ENCODE measurements at regions not wholly inside any gene's neighbourhood (a gene's known extent, or its start where the extent isn't known, plus 50 kb on each side); places are given as distances from the start of the nearest gene placed in this dataset.
A peak's percentile ranks its signal among the peaks of the same experiment; 100 is the strongest.

DNA sequence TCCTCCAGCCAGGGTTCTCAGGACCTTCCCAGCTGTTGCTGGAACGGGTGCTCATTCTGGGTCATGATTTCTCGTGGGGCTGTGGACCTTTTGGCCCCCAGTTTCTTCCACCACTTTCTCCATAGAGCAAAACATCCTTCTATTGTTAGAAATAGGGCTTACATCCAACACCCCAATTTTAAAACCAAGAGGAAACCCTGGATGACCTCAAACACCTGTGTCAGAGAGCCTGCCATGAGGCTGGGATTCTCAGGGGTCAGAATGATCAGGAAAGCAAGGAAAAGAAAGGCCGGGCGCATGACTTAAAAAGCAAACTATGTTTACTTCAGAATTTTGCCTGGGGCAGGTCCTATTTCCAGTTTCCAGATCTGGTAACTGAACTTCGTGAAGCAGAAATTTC lies 307.9 kb upstream of the MEIS1 start:
- no peak overlapping the region for H3K27ac ChIP-seq
- H3K36me3 ChIP-seq (ENCODE audit: control insufficient read depth, insufficient read depth, low read length), result no peaks in the 10 kb centered on the region
- no peak overlapping the region for H3K4me3 ChIP-seq (ENCODE audit: low read depth, low read length)
- H2AFZ ChIP-seq, result no peak overlapping the region
- H3K9ac ChIP-seq, result no peak overlapping the region
- no peak overlapping the region for H3K4me2 ChIP-seq (ENCODE audit: low read length)
- TF ChIP-seq, protein P1, sequence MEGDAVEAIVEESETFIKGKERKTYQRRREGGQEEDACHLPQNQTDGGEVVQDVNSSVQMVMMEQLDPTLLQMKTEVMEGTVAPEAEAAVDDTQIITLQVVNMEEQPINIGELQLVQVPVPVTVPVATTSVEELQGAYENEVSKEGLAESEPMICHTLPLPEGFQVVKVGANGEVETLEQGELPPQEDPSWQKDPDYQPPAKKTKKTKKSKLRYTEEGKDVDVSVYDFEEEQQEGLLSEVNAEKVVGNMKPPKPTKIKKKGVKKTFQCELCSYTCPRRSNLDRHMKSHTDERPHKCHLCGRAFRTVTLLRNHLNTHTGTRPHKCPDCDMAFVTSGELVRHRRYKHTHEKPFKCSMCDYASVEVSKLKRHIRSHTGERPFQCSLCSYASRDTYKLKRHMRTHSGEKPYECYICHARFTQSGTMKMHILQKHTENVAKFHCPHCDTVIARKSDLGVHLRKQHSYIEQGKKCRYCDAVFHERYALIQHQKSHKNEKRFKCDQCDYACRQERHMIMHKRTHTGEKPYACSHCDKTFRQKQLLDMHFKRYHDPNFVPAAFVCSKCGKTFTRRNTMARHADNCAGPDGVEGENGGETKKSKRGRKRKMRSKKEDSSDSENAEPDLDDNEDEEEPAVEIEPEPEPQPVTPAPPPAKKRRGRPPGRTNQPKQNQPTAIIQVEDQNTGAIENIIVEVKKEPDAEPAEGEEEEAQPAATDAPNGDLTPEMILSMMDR (IDR thresholded peaks at IDR 0.05), result no peak
- peaks cover 11% of the 10 kb centered on the region for H3K4me1 ChIP-seq
- no peaks in the 10 kb centered on the region for H3K79me2 ChIP-seq
- H3K9me3 ChIP-seq (ENCODE audit: control insufficient read depth, low read length), result no peaks in the 10 kb centered on the region
- no peaks in the 10 kb centered on the region for H3K27me3 ChIP-seq (ENCODE audit: control insufficient read depth, insufficient read depth, low read length)

DNA sequence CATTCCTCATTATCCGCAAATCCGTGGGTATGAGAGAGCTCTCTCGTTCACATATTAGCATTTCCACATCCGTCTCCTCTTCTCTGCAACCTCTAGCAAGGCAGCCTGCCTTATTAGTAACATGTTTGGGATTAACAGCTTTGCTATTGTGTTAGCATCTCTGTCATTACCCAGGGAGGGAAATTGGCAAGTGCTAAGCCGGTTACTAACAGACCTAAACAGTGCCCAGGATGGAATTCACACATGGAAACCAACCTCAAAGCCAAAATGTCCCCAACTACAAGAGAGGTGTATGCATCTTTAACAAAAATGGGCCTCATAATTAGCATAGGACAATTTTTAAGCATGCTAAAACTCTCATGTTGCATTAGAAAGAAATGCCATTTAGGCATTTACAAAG lies 309.0 kb upstream of the MEIS1 start:
- Histone ChIP-seq H3K9me3 (ENCODE audit: control insufficient read depth, low read length) (no peaks in the 10 kb centered on the region), H2AFZ (no peak overlapping the region), H3K4me3 (ENCODE audit: low read depth, low read length) (no peak overlapping the region), H3K36me3 (ENCODE audit: control insufficient read depth, insufficient read depth, low read length) (no peaks in the 10 kb centered on the region), H3K27me3 (ENCODE audit: control insufficient read depth, insufficient read depth, low read length) (no peaks in the 10 kb centered on the region), H3K4me2 (ENCODE audit: low read length) (no peak overlapping the region), H3K9ac (no peak overlapping the region), H3K4me1 (peaks cover 21% of the 10 kb centered on the region), H3K27ac (no peak overlapping the region), H3K79me2 (no peaks in the 10 kb centered on the region)
- TF ChIP-seq, protein P1 (IDR thresholded peaks at IDR 0.05), result no peak

DNA sequence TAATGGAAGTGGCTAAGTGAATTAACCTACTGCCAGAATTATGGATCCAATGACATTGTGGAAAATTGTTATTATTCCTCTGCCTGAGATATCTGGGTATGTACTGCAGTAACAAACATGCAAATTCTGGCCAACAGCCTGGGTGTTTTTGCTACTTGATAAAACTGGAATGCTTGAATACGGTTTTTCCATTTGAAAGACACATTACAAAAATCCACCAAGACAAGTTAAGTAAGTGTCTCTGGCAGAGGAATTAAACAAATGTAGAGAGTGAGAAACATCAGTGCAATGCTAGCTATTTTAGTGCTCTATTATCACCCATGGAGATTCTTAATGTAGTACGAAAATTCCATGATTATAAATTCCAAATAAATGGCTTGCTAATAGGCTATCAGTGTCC lies 312.4 kb upstream of the MEIS1 start:
- Histone ChIP-seq H3K4me3 (ENCODE audit: low read depth, low read length) (no peak overlapping the region), H3K9ac (no peak overlapping the region), H3K9me3 (ENCODE audit: control insufficient read depth, low read length) (no peaks in the 10 kb centered on the region), H3K4me2 (ENCODE audit: low read length) (no peak overlapping the region), H3K79me2 (no peaks in the 10 kb centered on the region), H3K27me3 (ENCODE audit: control insufficient read depth, insufficient read depth, low read length) (no peaks in the 10 kb centered on the region), H3K27ac (peak overlapping the region; percentile 51), H2AFZ (no peak overlapping the region), H3K4me1 (peaks cover 21% of the 10 kb centered on the region), H3K36me3 (ENCODE audit: control insufficient read depth, insufficient read depth, low read length) (no peaks in the 10 kb centered on the region)
- TF ChIP-seq, protein P1 (IDR thresholded peaks at IDR 0.05), result no peak

DNA sequence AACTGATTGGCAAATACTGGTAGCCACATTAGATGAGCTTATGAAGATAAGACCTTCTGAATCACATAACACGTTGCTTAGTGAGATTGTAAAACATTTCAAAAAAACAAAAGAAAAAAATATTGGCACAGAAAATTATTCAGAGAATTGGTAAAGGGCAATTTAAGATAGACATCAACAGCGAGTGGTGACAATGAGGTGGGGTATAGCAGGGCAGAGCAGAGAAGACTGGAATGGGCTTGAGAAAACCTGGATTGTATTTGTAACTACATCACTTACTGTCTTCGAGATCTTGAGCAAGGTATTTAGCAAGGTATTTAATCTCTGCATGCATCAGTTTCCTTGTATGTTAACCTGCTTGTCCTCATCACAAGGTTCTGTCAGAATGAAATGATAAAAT lies 313.0 kb upstream of the MEIS1 start:
- peak overlapping the region; percentile 51 for H3K27ac ChIP-seq
- TF ChIP-seq, protein P1 (IDR thresholded peaks at IDR 0.05), result no peak
- H3K4me3 ChIP-seq (ENCODE audit: low read depth, low read length), result no peak overlapping the region
- H3K9me3 ChIP-seq (ENCODE audit: control insufficient read depth, low read length), result no peaks in the 10 kb centered on the region
- H3K9ac ChIP-seq, result no peak overlapping the region
- no peaks in the 10 kb centered on the region for H3K36me3 ChIP-seq (ENCODE audit: control insufficient read depth, insufficient read depth, low read length)
- no peak overlapping the region for H2AFZ ChIP-seq
- no peaks in the 10 kb centered on the region for H3K27me3 ChIP-seq (ENCODE audit: control insufficient read depth, insufficient read depth, low read length)
- H3K4me1 ChIP-seq, result peaks cover 21% of the 10 kb centered on the region
- no peaks in the 10 kb centered on the region for H3K79me2 ChIP-seq
- peak overlapping the region; percentile 8 for H3K4me2 ChIP-seq (ENCODE audit: low read length)

DNA sequence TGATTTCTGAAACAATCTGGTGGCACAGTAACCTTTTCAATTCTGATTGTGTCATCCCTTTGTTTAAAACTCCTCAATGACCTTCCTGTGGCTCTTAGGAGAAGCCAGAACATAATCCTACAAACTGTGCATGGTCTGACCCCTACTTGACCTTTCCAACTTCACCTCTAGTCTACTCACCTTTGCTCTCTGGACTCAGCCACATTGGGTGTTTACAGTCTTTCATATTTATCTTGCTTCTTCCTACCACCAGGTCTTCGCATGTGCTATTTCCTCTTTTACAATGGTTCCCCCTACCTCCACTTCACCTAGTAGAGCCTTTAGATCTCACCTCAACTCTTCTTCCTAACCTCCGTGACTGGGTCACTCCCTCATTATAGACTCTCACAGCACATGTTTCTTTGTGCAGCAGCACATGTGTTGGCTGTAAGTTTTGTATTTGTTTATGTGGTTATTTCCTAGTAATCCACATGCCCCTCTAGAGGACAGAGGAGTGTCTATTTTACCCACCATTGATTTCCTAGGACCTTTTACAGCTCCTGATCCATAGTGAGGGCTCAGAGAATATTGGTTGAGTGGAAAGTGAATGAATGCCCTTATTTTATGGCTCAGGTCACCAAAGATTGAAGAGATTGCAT lies 320.8 kb upstream of the MEIS1 start:
- H3K79me2 ChIP-seq, result no peaks in the 10 kb centered on the region
- H3K4me2 ChIP-seq (ENCODE audit: low read length), result no peak overlapping the region

More for the DNA sequence above, 320.8 kb upstream of the MEIS1 start:
- TF ChIP-seq, protein P1 (IDR thresholded peaks at IDR 0.05), result no peak
- Histone ChIP-seq H3K4me3 (ENCODE audit: low read depth, low read length) (no peak overlapping the region), H3K27me3 (ENCODE audit: control insufficient read depth, insufficient read depth, low read length) (no peaks in the 10 kb centered on the region), H3K27ac (no peak overlapping the region), H3K9ac (no peak overlapping the region), H2AFZ (no peak overlapping the region), H3K4me1 (peaks cover 3% of the 10 kb centered on the region), H3K9me3 (ENCODE audit: control insufficient read depth, low read length) (no peaks in the 10 kb centered on the region), H3K36me3 (ENCODE audit: control insufficient read depth, insufficient read depth, low read length) (no peaks in the 10 kb centered on the region)
